NT2/D1 (cell line): ENCODE measurements at regions not wholly inside any gene's neighbourhood (a gene's known extent, or its start where the extent isn't known, plus 50 kb on each side); places are given as distances from the start of the nearest gene placed in this dataset.

Experiments used
- DNase-seq: peaks from one replicate; pipeline ENCODE4 v3.0.0-alpha.2; 2011; ENCODE audit warnings: low read depth, low spot score
- H3K27me3 ChIP-seq: 2 replicates; pipeline ENCODE4 v1.6.0; 2011; ENCODE audit warnings: mild to moderate bottlenecking; ENCODE audit not compliant: insufficient read length, insufficient read depth
- H3K36me3 ChIP-seq: 2 replicates; pipeline ENCODE4 v1.6.1; 2011; ENCODE audit warnings: mild to moderate bottlenecking, low read length, mixed read lengths; ENCODE audit not compliant: insufficient read depth, insufficient read length
- H3K4me1 ChIP-seq: 2 replicates; pipeline ENCODE4 v1.5.1; 2011; ENCODE audit not compliant: insufficient read depth, insufficient read length
- H3K4me3 ChIP-seq: 2 replicates; pipeline ENCODE4 v1.5.1; 2011; ENCODE audit warnings: low read depth; ENCODE audit not compliant: insufficient read length
- H3K9ac ChIP-seq: 2 replicates; pipeline ENCODE4 v1.6.0; 2011; ENCODE audit warnings: low read depth; ENCODE audit not compliant: insufficient read length
- H3K9me3 ChIP-seq: 2 replicates; pipeline ENCODE4 v1.5.1; 2011; ENCODE audit warnings: mild to moderate bottlenecking, low read length; ENCODE audit not compliant: insufficient read depth
- SUZ12 ChIP-seq: IDR thresholded peaks from 2 replicates; pipeline ENCODE4 v1.6.1; 2011; ENCODE audit not compliant: insufficient read length, insufficient read depth; ENCODE audit errors: extremely low read depth
- YY1 ChIP-seq: IDR thresholded peaks from 2 replicates; pipeline ENCODE4 v1.6.1; 2011; ENCODE audit not compliant: insufficient read length, insufficient read depth
- ZNF274 ChIP-seq: IDR thresholded peaks from 2 replicates; pipeline ENCODE4 v1.6.1; 2011; ENCODE audit warnings: mild to moderate bottlenecking, low read depth, low read length

DNA sequence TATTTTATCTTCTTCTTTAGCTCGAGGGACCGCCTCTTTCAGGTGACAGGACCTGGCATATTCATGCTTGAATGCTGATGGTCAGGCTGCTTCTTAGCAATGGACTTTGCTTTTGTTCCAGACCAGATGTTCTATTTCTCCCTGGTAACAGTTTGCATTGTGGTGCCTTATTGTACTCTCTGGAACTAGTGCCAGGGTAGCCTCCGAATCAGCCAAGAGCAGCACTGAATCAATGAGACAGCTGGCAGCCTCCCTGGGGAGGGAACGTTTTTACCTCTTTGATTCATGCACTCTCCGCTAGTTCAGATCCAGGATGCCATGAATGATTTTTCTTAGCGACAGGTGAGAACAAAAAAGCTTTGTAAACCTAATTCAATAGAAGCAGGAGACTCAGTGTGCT, 54.1 kb upstream of the NXPH1 start:
- no peak for DNase-seq
- Histone ChIP-seq H3K27me3 (no peaks in the 10 kb centered on the region), H3K36me3 (no peaks in the 10 kb centered on the region), H3K9me3 (peaks cover 2% of the 10 kb centered on the region; the same call in 1 of the 2 replicates), H3K4me1 (no peaks in the 10 kb centered on the region), H3K9ac (no peak overlapping the region), H3K4me3 (no peak overlapping the region)
- no peak for TF ChIP-seq ZNF274
- TF ChIP-seq SUZ12 = no peak
- TF ChIP-seq YY1 = no peak

DNA sequence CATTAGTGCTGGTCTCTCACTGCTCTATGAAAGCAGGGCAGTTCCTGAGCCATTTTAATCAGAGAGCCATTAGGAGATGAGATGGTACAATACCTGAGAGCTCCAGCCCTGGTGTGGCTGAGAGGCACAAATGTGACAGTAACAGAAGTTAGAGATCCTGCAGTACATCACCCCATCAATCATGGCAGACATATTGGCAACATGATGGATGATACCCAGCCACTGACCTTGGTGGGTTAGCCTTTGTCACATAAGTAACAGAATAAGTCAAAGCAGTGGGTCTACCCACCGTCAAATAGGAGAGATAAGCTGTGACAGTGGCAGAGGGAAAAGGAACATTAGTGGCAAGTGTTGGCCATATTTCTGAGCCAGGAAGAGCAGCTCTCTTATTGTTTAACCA, 53.3 kb upstream of the NXPH1 start:
- no peaks in the 10 kb centered on the region for H3K4me1 ChIP-seq
- H3K27me3 ChIP-seq = no peaks in the 10 kb centered on the region
- H3K9me3 ChIP-seq = no peaks in the 10 kb centered on the region; the same call in 1 of the 2 replicates
- DNase-seq = no peak
- no peak for TF ChIP-seq ZNF274
- TF ChIP-seq SUZ12 = no peak
- TF ChIP-seq YY1 = no peak
- H3K9ac ChIP-seq = no peak overlapping the region
- H3K4me3 ChIP-seq = no peak overlapping the region
- no peaks in the 10 kb centered on the region for H3K36me3 ChIP-seq

GRCh38 chr7:8382004-8382730, 51.2 kb upstream of the NXPH1 start:
- Histone ChIP-seq H3K4me3 (no peak overlapping the region), H3K36me3 (no peaks in the 10 kb centered on the region), H3K9ac (no peak overlapping the region), H3K9me3 (no peaks in the 10 kb centered on the region), H3K4me1 (no peaks in the 10 kb centered on the region), H3K27me3 (no peaks in the 10 kb centered on the region)
- no peak for TF ChIP-seq SUZ12
- TF ChIP-seq YY1 = no peak
- TF ChIP-seq ZNF274 = no peak
- no peak for DNase-seq
